Progenitor cell of endocrine pancreas (in vitro differentiated cells): ENCODE measurements at regions not wholly inside any gene's neighbourhood (a gene's known extent, or its start where the extent isn't known, plus 50 kb on each side); places are given as distances from the start of the nearest gene placed in this dataset.

Experiments used
- DNase-seq: peaks from one replicate; pipeline ENCODE4 v3.0.0; 2021; ENCODE audit warnings: low spot score; ENCODE audit not compliant: unreplicated experiment
- H3K27ac Mint-ChIP-seq: 2 replicates; pipeline ENCODE4 v1.8.0; 2021; ENCODE audit warnings: mild to moderate bottlenecking, moderate library complexity, mixed read lengths
- H3K27me3 Mint-ChIP-seq: 2 replicates; pipeline ENCODE4 v1.8.0; 2021; ENCODE audit warnings: mixed read lengths
- H3K36me3 Mint-ChIP-seq: 2 replicates; pipeline ENCODE4 v1.8.0; 2022; ENCODE audit warnings: mixed read lengths; ENCODE audit not compliant: insufficient read depth
- H3K4me1 Mint-ChIP-seq: 2 replicates; pipeline ENCODE4 v1.8.0; 2021; ENCODE audit warnings: low read depth, mixed read lengths
- H3K4me3 Mint-ChIP-seq: 2 replicates; pipeline ENCODE4 v1.8.0; 2021; ENCODE audit warnings: low read depth, mild to moderate bottlenecking, moderate library complexity, mixed read lengths
- H3K9me3 Mint-ChIP-seq: 2 replicates; pipeline ENCODE4 v1.8.0; 2021; ENCODE audit warnings: low read depth, mixed read lengths
- CTCF ChIP-seq: fragments of 200-600 bp; sonication (generic); IDR thresholded peaks from one replicate; pipeline ENCODE4 v1.5.0; 2021; ENCODE audit warnings: antibody characterized with exemption, mild to moderate bottlenecking; ENCODE audit not compliant: unreplicated experiment

GRCh38 chr9:99459919-99460318, 237.8 kb downstream of the SEC61B start:
- H3K4me3 Mint-ChIP-seq, result no peak overlapping the region
- no peak overlapping the region for H3K27ac Mint-ChIP-seq
- no peaks in the 10 kb centered on the region for H3K9me3 Mint-ChIP-seq
- no peak for TF ChIP-seq CTCF
- DNase-seq, result no peak
- H3K4me1 Mint-ChIP-seq, result no peaks in the 10 kb centered on the region
- H3K36me3 Mint-ChIP-seq, result no peaks in the 10 kb centered on the region
- no peaks in the 10 kb centered on the region for H3K27me3 Mint-ChIP-seq

- Mint-ChIP-seq H3K36me3 (no peaks in the 10 kb centered on the region), H3K9me3 (no peaks in the 10 kb centered on the region), H3K4me3 (no peak overlapping the region), H3K27ac (no peak overlapping the region), H3K4me1 (no peaks in the 10 kb centered on the region), H3K27me3 (no peaks in the 10 kb centered on the region)
- no peak for DNase-seq
- no peak for TF ChIP-seq CTCF
Measured at GRCh38 chr9:99463131-99463530, 241.0 kb downstream of the SEC61B start.

- H3K9me3 Mint-ChIP-seq, result no peaks in the 10 kb centered on the region
- H3K27ac Mint-ChIP-seq, result no peak overlapping the region
- no peaks in the 10 kb centered on the region for H3K27me3 Mint-ChIP-seq
- TF ChIP-seq CTCF, result no peak
- H3K36me3 Mint-ChIP-seq, result no peaks in the 10 kb centered on the region
- no peaks in the 10 kb centered on the region for H3K4me1 Mint-ChIP-seq
- no peak for DNase-seq
- no peak overlapping the region for H3K4me3 Mint-ChIP-seq
Measured at GRCh38 chr9:99464568-99464967, 242.5 kb downstream of the SEC61B start.

GRCh38 chr9:99465231-99465907, 243.3 kb downstream of the SEC61B start:
- Mint-ChIP-seq H3K9me3 (no peaks in the 10 kb centered on the region), H3K27me3 (no peaks in the 10 kb centered on the region), H3K27ac (no peak overlapping the region), H3K4me1 (no peaks in the 10 kb centered on the region), H3K4me3 (no peak overlapping the region), H3K36me3 (no peaks in the 10 kb centered on the region)
- no peak for DNase-seq
- no peak for TF ChIP-seq CTCF

GRCh38 chr9:99466104-99466503, 244.0 kb downstream of the SEC61B start:
- H3K4me1 Mint-ChIP-seq, result no peaks in the 10 kb centered on the region
- no peak for DNase-seq
- H3K27ac Mint-ChIP-seq, result no peak overlapping the region
- no peaks in the 10 kb centered on the region for H3K27me3 Mint-ChIP-seq
- no peak for TF ChIP-seq CTCF
- no peak overlapping the region for H3K4me3 Mint-ChIP-seq
- no peaks in the 10 kb centered on the region for H3K9me3 Mint-ChIP-seq
- no peaks in the 10 kb centered on the region for H3K36me3 Mint-ChIP-seq
